ENCODE measurements at regions not wholly inside any gene's neighbourhood (a gene's known extent, or its start where the extent isn't known, plus 50 kb on each side); places are given as distances from the start of the nearest gene placed in this dataset.

DNA sequence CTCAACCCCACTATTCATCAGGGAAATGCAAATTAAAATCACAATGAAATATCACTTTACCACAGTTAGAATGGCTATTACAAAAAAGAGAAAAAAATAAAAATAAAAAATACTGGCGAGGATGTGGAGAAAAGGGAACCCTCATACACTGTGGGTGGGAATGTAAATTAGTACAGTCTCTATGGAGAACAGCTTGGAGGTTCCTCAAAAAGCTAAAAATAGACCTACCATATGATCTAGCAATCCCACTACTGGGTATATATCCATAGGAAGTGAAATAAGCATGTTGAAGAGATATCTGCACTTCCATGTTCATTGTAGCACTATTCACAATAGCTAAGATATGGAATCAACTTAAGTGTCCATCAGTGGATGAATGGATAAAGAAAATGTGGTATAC, 50.5 kb upstream of the PAGE1 start:
- TF ChIP-seq, protein P1, sequence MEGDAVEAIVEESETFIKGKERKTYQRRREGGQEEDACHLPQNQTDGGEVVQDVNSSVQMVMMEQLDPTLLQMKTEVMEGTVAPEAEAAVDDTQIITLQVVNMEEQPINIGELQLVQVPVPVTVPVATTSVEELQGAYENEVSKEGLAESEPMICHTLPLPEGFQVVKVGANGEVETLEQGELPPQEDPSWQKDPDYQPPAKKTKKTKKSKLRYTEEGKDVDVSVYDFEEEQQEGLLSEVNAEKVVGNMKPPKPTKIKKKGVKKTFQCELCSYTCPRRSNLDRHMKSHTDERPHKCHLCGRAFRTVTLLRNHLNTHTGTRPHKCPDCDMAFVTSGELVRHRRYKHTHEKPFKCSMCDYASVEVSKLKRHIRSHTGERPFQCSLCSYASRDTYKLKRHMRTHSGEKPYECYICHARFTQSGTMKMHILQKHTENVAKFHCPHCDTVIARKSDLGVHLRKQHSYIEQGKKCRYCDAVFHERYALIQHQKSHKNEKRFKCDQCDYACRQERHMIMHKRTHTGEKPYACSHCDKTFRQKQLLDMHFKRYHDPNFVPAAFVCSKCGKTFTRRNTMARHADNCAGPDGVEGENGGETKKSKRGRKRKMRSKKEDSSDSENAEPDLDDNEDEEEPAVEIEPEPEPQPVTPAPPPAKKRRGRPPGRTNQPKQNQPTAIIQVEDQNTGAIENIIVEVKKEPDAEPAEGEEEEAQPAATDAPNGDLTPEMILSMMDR (conservative IDR thresholded peaks at IDR 0.05; ENCODE audit: low read depth, low read length) = no peak
- TF ChIP-seq EZH2 (IDR thresholded peaks at IDR 0.05; ENCODE audit: borderline replicate concordance, low read depth, low read length, poor library complexity, severe bottlenecking) = no peak
